Mesothelial cell of epicardium (in vitro differentiated cells): ENCODE measurements at regions not wholly inside any gene's neighbourhood (a gene's known extent, or its start where the extent isn't known, plus 50 kb on each side); places are given as distances from the start of the nearest gene placed in this dataset.
"Not testable (repeated sequence)": the region's sequence is repeated elsewhere in the genome, so short reads cannot be mapped to it uniquely, and the experiment has no call there.

Source experiments
- DNase-seq, 2 experiments: peaks; one replicate each; pipeline ENCODE4 v3.0.0; 2021; ENCODE audit warnings: low spot score in 2 of 2; ENCODE audit not compliant: unreplicated experiment in 2 of 2
- H3K27ac Mint-ChIP-seq: 2 replicates; pipeline ENCODE4 v1.8.0; 2021; ENCODE audit warnings: mixed read lengths
- H3K27me3 Mint-ChIP-seq: 2 replicates; pipeline ENCODE4 v1.8.0; 2021; ENCODE audit warnings: low read depth, mixed read lengths
- H3K36me3 Mint-ChIP-seq: 2 replicates; pipeline ENCODE4 v1.8.0; 2021; ENCODE audit warnings: mixed read lengths
- H3K4me1 Mint-ChIP-seq: 2 replicates; pipeline ENCODE4 v1.8.0; 2021; ENCODE audit warnings: mixed read lengths
- H3K4me3 Mint-ChIP-seq: 2 replicates; pipeline ENCODE4 v1.8.0; 2021; ENCODE audit warnings: mild to moderate bottlenecking, moderate library complexity, mixed read lengths
- H3K9me3 Mint-ChIP-seq: 2 replicates; pipeline ENCODE4 v1.8.0; 2021; ENCODE audit warnings: mixed read lengths
- CTCF ChIP-seq: fragments of 200-600 bp; sonication (generic); IDR thresholded peaks from one replicate; pipeline ENCODE4 v1.5.0; 2021; ENCODE audit warnings: antibody characterized with exemption; ENCODE audit not compliant: unreplicated experiment

GRCh38 chr1:57572016-57572415 is 148.2 kb upstream of the DAB1 start:
- Mint-ChIP-seq H3K27me3 (peaks cover 3% of the 10 kb centered on the region), H3K4me3 (no peak overlapping the region), H3K4me1 (peaks cover 10% of the 10 kb centered on the region)

GRCh38 chr1:57558066-57558465 is 134.2 kb upstream of the DAB1 start:
- not testable (repeated sequence) for H3K27me3 Mint-ChIP-seq, DNase-seq, H3K4me3 Mint-ChIP-seq, H3K27ac Mint-ChIP-seq, H3K4me1 Mint-ChIP-seq, H3K36me3 Mint-ChIP-seq
- peaks cover 13% of the 10 kb centered on the region for H3K9me3 Mint-ChIP-seq

More at GRCh38 chr1:57572016-57572415, 148.2 kb upstream of the DAB1 start:
- Mint-ChIP-seq H3K9me3 (peaks cover 13% of the 10 kb centered on the region), H3K36me3 (no peaks in the 10 kb centered on the region), H3K27ac (no peak overlapping the region)
- TF ChIP-seq CTCF, result no peak
- no peak for DNase-seq

GRCh38 chr1:57553666-57554065 is 129.8 kb upstream of the DAB1 start:
- peaks cover 9% of the 10 kb centered on the region for H3K4me1 Mint-ChIP-seq
- TF ChIP-seq CTCF, result no peak
- H3K27me3 Mint-ChIP-seq, result peaks cover 27% of the 10 kb centered on the region
- no peaks in the 10 kb centered on the region for H3K36me3 Mint-ChIP-seq
- DNase-seq, result no peak
- H3K9me3 Mint-ChIP-seq, result peaks cover 7% of the 10 kb centered on the region
- no peak overlapping the region for H3K27ac Mint-ChIP-seq
- H3K4me3 Mint-ChIP-seq, result no peak overlapping the region

- Mint-ChIP-seq H3K36me3 (no peaks in the 10 kb centered on the region), H3K27ac (no peak overlapping the region), H3K4me3 (no peak overlapping the region), H3K4me1 (peaks cover 9% of the 10 kb centered on the region), H3K27me3 (peaks cover 26% of the 10 kb centered on the region), H3K9me3 (peaks cover 2% of the 10 kb centered on the region)
- no peak for DNase-seq
- TF ChIP-seq CTCF, result no peak
Observed at GRCh38 chr1:57551476-57551875, 127.6 kb upstream of the DAB1 start.

GRCh38 chr1:57550092-57550491 is 126.2 kb upstream of the DAB1 start:
- H3K36me3 Mint-ChIP-seq, result no peaks in the 10 kb centered on the region
- peaks cover 23% of the 10 kb centered on the region for H3K27me3 Mint-ChIP-seq
- peaks cover 9% of the 10 kb centered on the region for H3K4me1 Mint-ChIP-seq
- DNase-seq, result no peak
- no peaks in the 10 kb centered on the region for H3K9me3 Mint-ChIP-seq
- TF ChIP-seq CTCF, result no peak
- H3K4me3 Mint-ChIP-seq, result no peak overlapping the region
- no peak overlapping the region for H3K27ac Mint-ChIP-seq

GRCh38 chr1:57549300-57549699 is 125.4 kb upstream of the DAB1 start:
- H3K27ac Mint-ChIP-seq, result no peak overlapping the region
- H3K27me3 Mint-ChIP-seq, result peaks cover 23% of the 10 kb centered on the region
- H3K4me1 Mint-ChIP-seq, result peaks cover 9% of the 10 kb centered on the region
- H3K9me3 Mint-ChIP-seq, result no peaks in the 10 kb centered on the region
- no peak overlapping the region for H3K4me3 Mint-ChIP-seq
- TF ChIP-seq CTCF, result no peak
- no peaks in the 10 kb centered on the region for H3K36me3 Mint-ChIP-seq
- no peak for DNase-seq
